HepG2 (cell line): ENCODE measurements at regions not wholly inside any gene's neighbourhood (a gene's known extent, or its start where the extent isn't known, plus 50 kb on each side); places are given as distances from the start of the nearest gene placed in this dataset.

Experiments used
- ATAC-seq: fragments of 200-7000 bp; cut with Tn5 transposase; 3 replicates; pipeline ENCODE4 v1.9.1; 2020; ENCODE audit warnings: mild to moderate bottlenecking, moderate library complexity
- BruUV-seq: library from RNA; stranded (reverse); fragments of 400-500 nt; replicated peaks from 2 replicates; lab custom pipeline; 2021; lab: Mats Ljungman, UMichigan
- CTCF ChIA-PET: fragments of 300-600 bp; formaldehyde crosslinking; extraction: SDS; loops from one replicate; lab custom pipeline; 2021; ENCODE audit warnings: low total read pairs, inconsistent platforms, low intra/inter-chr PET ratio; lab: Yijun Ruan, JAX
- POLR2A ChIA-PET: fragments of 350-600 bp; sonication (Branson Sonifier 250); formaldehyde crosslinking; loops from one replicate; lab custom pipeline; 2020; ENCODE audit warnings: antibody characterized with exemption, inconsistent platforms; lab: Yijun Ruan, JAX
- DNase-seq: peaks from one replicate; pipeline ENCODE4 v3.0.0-alpha.2; 2015; ENCODE audit warnings: low spot score
- FAIRE-seq: peaks from 3 replicates; lab custom pipeline; 2011; peaks lifted over from hg19 to GRCh38; lab: Jason Lieb, UNC
- H2AFZ ChIP-seq: one replicate; pipeline ENCODE4 v1.6.1; 2011; ENCODE audit warnings: low read length, inconsistent platforms
- H3K27ac ChIP-seq: fragments of 300-600 bp; 3 replicates; pipeline ENCODE4 v1.8.0; 2011; ENCODE audit warnings: mixed run types, mild to moderate bottlenecking, mixed read lengths, low read length, inconsistent platforms; ENCODE audit not compliant: insufficient read depth; ENCODE audit errors: extremely low read length
- H3K27me3 ChIP-seq, 2 experiments: fragments of 200-600 bp in 1 of 2; 2 replicates in 1 of 2; 3 replicates in 1 of 2; pipeline versions ENCODE4 v1.6.0 to v1.8.0; 2011; ENCODE audit warnings: low read length in 2 of 2, mild to moderate bottlenecking in 2 of 2, moderate library complexity in 2 of 2, inconsistent platforms in 1 of 2; ENCODE audit not compliant: insufficient read depth in 2 of 2, control insufficient read depth in 1 of 2
- H3K36me3 ChIP-seq, 2 experiments: fragments of 200-600 bp in 1 of 2; replicated peaks in 1 of 2; 2 replicates in 1 of 2; 3 replicates in 1 of 2; pipeline versions ENCODE4 v1.5.1 to v1.8.0; 2011; ENCODE audit warnings: low read length in 2 of 2, inconsistent platforms in 1 of 2; ENCODE audit not compliant: insufficient read depth in 2 of 2, control insufficient read depth in 1 of 2
- H3K4me1 ChIP-seq: 2 replicates; pipeline ENCODE4 v1.5.1; 2012; ENCODE audit warnings: low read length, inconsistent platforms; ENCODE audit not compliant: insufficient read depth
- H3K4me2 ChIP-seq: 2 replicates; pipeline ENCODE4 v1.6.0; 2011; ENCODE audit warnings: low read depth, low read length, inconsistent platforms
- H3K4me3 ChIP-seq, 3 experiments: fragments of 200-600 bp in 1 of 3; sonication (generic), shearing (Covaris generic) in 1 of 3; replicated peaks in 1 of 3; 2 replicates each; pipeline ENCODE4 v1.5.1; 2011 to 2016; ENCODE audit warnings: low read length in 3 of 3, inconsistent platforms in 2 of 3, low read depth in 2 of 3, mild to moderate bottlenecking in 2 of 3, control low read depth in 1 of 3, mixed read lengths in 1 of 3; ENCODE audit not compliant: insufficient read depth in 1 of 3
- H3K79me2 ChIP-seq: one replicate; pipeline ENCODE4 v1.6.1; 2011; ENCODE audit warnings: low read length, inconsistent platforms; ENCODE audit not compliant: insufficient read depth
- H3K9ac ChIP-seq: 2 replicates; pipeline ENCODE4 v1.6.0; 2011; ENCODE audit warnings: mild to moderate bottlenecking, low read depth, low read length, inconsistent platforms; ENCODE audit not compliant: insufficient read depth
- H3K9me3 ChIP-seq: 2 replicates; pipeline ENCODE4 v1.5.1; 2012; ENCODE audit warnings: mild to moderate bottlenecking, low read length
- H4K20me1 ChIP-seq: 2 replicates; pipeline ENCODE4 v1.6.0; 2011; ENCODE audit warnings: inconsistent platforms, mild to moderate bottlenecking, low read length, moderate library complexity; ENCODE audit not compliant: insufficient read depth
- DMAP1 ChIP-seq: IDR thresholded peaks from 2 replicates; pipeline ENCODE4 v1.6.1; 2016
- GATA4 ChIP-seq: sonication (generic); IDR thresholded peaks from 2 replicates; pipeline ENCODE4 v1.6.1; 2016; ENCODE audit warnings: antibody characterized with exemption, low read depth, borderline replicate concordance
- KLF12 ChIP-seq: sonication (generic); formaldehyde crosslinking; IDR thresholded peaks from 2 replicates; pipeline ENCODE4 v1.4.0; 2020; ENCODE audit warnings: missing genetic modification reagents, borderline replicate concordance
- MEIS2 ChIP-seq: sonication (generic); formaldehyde crosslinking; IDR thresholded peaks from 2 replicates; pipeline ENCODE4 v1.9.0; 2021; ENCODE audit warnings: mild to moderate bottlenecking, missing genetic modification reagents
- TBP ChIP-seq: sonication (generic); formaldehyde crosslinking; IDR thresholded peaks from 2 replicates; pipeline ENCODE4 v1.5.0; 2020; ENCODE audit warnings: missing genetic modification reagents
- TOE1 ChIP-seq: sonication (generic); formaldehyde crosslinking; IDR thresholded peaks from 2 replicates; pipeline ENCODE4 v1.4.0; 2020; ENCODE audit warnings: mild to moderate bottlenecking, missing genetic modification reagents
- YEATS4 ChIP-seq: sonication (generic); formaldehyde crosslinking; IDR thresholded peaks from 2 replicates; pipeline ENCODE4 v1.4.0; 2020; ENCODE audit warnings: missing genetic modification reagents, borderline replicate concordance
- ZFP41 ChIP-seq: sonication (generic); formaldehyde crosslinking; IDR thresholded peaks from 2 replicates; pipeline ENCODE4 v1.4.0; 2020; ENCODE audit warnings: mild to moderate bottlenecking, missing genetic modification reagents, borderline replicate concordance
- ZNF230 ChIP-seq: sonication (generic); formaldehyde crosslinking; IDR thresholded peaks from 2 replicates; pipeline ENCODE4 v1.4.0; 2020; ENCODE audit warnings: mild to moderate bottlenecking, missing genetic modification reagents
- ZNF484 ChIP-seq: sonication (generic); formaldehyde crosslinking; IDR thresholded peaks from 2 replicates; pipeline ENCODE4 v1.5.1; 2020; ENCODE audit warnings: mild to moderate bottlenecking, low read depth, missing genetic modification reagents, borderline replicate concordance
- ZNF570 ChIP-seq: sonication (generic); formaldehyde crosslinking; IDR thresholded peaks from 2 replicates; pipeline ENCODE4 v1.4.0; 2020; ENCODE audit warnings: mild to moderate bottlenecking, missing genetic modification reagents, borderline replicate concordance
- ZNF605 ChIP-seq: sonication (generic); formaldehyde crosslinking; IDR thresholded peaks from 2 replicates; pipeline ENCODE4 v1.8.0; 2022; ENCODE audit warnings: mild to moderate bottlenecking, missing genetic modification reagents
- ZNF614 ChIP-seq: IDR thresholded peaks from 2 replicates; pipeline ENCODE4 v1.6.1; 2018; ENCODE audit warnings: missing biosample characterization, missing genetic modification reagents, inconsistent platforms, borderline replicate concordance
- ZNF670 ChIP-seq: sonication (generic); formaldehyde crosslinking; IDR thresholded peaks from 2 replicates; pipeline ENCODE4 v1.8.0; 2022; ENCODE audit warnings: mild to moderate bottlenecking, missing genetic modification reagents, borderline replicate concordance
- WGBS: methylation state at CpG from one replicate; pipeline ENCODE4 v1.1.6; 2017; ENCODE audit warnings: low lambda C conversion rate; 5-methylcytosine and 5-hydroxymethylcytosine counted together
- in situ Hi-C: cut with HindIII; loops from 2 replicates; pipeline ENCODE4 v1.10.0; 2017; ENCODE audit warnings: low pct_unique_long_range_greater_than_20kb; ENCODE audit not compliant: extremely low pct_ligation_motif_present
- intact Hi-C: fragments of 100-400 bp; cut with micrococcal nuclease; formaldehyde crosslinking; loops from one replicate; pipeline ENCODE4 v1.10.0; 2022; ENCODE audit not compliant: unreplicated experiment
- TF ChIP-seq, protein P1 (sequence below): sonication (generic); formaldehyde crosslinking; IDR thresholded peaks from 2 replicates; pipeline ENCODE4 v1.5.0; 2020; ENCODE audit warnings: mild to moderate bottlenecking, missing genetic modification reagents, moderate library complexity

DNA sequence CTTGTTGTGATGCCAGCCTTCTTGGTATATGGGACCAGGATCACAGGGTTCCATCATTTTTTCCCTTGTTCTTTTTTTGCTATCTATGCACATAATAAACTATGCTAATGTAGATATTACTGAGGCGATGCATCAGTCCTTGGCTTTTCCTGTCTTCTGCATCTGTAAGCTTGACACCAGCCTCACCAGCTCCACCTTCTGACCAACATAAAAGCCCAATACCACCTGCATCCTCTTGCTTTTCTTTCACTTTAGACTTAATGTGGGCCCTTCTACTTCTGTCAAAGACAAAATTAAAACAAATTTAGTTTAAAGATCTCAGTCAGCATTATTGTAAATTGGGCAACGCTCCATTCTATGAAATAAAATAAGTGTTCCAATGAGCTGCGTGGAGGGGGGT is 1718.8 kb upstream of the PCDH10 start:
- Histone ChIP-seq H3K79me2 (no peaks in the 10 kb centered on the region), H3K4me2 (no peak overlapping the region), H3K9me3 (peaks cover 7% of the 10 kb centered on the region), H3K27me3 (no peaks in the 10 kb centered on the region), H3K27ac (no peak overlapping the region), H4K20me1 (no peaks in the 10 kb centered on the region), H3K4me3 (no peak overlapping the region), H2AFZ (no peak overlapping the region), H3K36me3 (no peaks in the 10 kb centered on the region), H3K9ac (no peak overlapping the region), H3K4me1 (no peaks in the 10 kb centered on the region)
- POLR2A ChIA-PET, result no interaction called here
- in situ Hi-C loops, result no loop called here
- no peak for ATAC-seq
- no TSS peak for BruUV-seq
- TF ChIP-seq ZNF570 (CRISPR knock-in tag), result no peak
- TF ChIP-seq, protein P1, sequence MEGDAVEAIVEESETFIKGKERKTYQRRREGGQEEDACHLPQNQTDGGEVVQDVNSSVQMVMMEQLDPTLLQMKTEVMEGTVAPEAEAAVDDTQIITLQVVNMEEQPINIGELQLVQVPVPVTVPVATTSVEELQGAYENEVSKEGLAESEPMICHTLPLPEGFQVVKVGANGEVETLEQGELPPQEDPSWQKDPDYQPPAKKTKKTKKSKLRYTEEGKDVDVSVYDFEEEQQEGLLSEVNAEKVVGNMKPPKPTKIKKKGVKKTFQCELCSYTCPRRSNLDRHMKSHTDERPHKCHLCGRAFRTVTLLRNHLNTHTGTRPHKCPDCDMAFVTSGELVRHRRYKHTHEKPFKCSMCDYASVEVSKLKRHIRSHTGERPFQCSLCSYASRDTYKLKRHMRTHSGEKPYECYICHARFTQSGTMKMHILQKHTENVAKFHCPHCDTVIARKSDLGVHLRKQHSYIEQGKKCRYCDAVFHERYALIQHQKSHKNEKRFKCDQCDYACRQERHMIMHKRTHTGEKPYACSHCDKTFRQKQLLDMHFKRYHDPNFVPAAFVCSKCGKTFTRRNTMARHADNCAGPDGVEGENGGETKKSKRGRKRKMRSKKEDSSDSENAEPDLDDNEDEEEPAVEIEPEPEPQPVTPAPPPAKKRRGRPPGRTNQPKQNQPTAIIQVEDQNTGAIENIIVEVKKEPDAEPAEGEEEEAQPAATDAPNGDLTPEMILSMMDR (CRISPR knock-in tag), result peak; percentile 16; the same call in 1 of the 2 replicates
- WGBS, result 12% methylated on average over 3 of the region's 3 CpGs
- CTCF ChIA-PET, result no interaction called here
- no peak for DNase-seq
- FAIRE-seq, result no peak
- intact Hi-C loops, result no loop called here

DNA sequence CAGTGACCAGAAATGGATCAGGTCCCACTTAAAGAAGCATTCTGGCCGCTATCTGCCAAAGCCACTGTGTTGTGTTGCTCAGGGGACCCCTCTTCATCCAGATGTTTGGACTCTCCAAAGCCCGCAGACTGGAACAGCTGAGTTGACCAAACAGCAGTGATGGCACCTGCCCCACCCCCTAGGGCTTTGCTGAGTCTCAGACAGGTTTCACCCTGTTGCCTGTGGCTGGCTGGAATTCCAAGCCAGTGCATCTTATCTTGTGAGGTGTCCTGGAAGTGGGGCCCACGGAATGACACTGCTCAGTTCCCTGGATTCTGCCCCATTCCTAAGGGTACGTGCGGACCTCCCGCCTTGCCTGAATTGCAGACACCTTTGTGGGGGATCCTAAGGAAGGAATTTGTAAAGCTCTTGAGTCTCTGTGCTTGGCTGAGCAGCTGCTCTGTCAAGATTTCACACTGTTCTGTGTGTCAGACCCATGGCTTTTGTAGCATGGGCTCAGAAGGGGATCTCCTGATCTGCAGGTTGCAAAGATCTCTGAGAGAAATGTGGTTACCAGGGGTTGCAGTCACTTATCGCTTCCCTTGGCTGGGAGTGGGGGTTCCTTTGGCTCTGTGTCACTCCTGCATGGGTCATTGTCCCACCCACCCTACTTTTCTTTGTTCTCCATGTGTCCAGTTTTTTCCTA is 1707.9 kb upstream of the PCDH10 start:
- H3K9me3 ChIP-seq, result peaks cover 29% of the 10 kb centered on the region
- no peaks in the 10 kb centered on the region for H3K27me3 ChIP-seq
- H3K4me3 ChIP-seq, result no peak overlapping the region
- no peak overlapping the region for H3K4me2 ChIP-seq
- ChIA-PET CTCF (no interaction called here), POLR2A (no interaction called here)
- in situ Hi-C loops (no loop called here), intact Hi-C loops (no loop called here)
- H4K20me1 ChIP-seq, result no peaks in the 10 kb centered on the region
- H2AFZ ChIP-seq, result no peak overlapping the region
- no peak overlapping the region for H3K27ac ChIP-seq
- FAIRE-seq, result no peak
- no peak for DNase-seq
- no peaks in the 10 kb centered on the region for H3K4me1 ChIP-seq
- ATAC-seq, result no peak
- no peak overlapping the region for H3K9ac ChIP-seq
- WGBS, result 0% methylated on average over 1 of the region's 7 CpGs
- no peaks in the 10 kb centered on the region for H3K36me3 ChIP-seq
- no TSS peak for BruUV-seq
- no peaks in the 10 kb centered on the region for H3K79me2 ChIP-seq
- TF ChIP-seq MEIS2 (CRISPR knock-in tag), result no peak
- no peak for TF ChIP-seq DMAP1 (CRISPR knock-in tag)
- no peak for TF ChIP-seq GATA4
- no peak for TF ChIP-seq YEATS4
- TF ChIP-seq ZNF670 (CRISPR knock-in tag), result no peak
- no peak for TF ChIP-seq KLF12 (CRISPR knock-in tag)
- TF ChIP-seq ZNF484, result no peak
- TF ChIP-seq TOE1, result no peak
- no peak for TF ChIP-seq ZNF605 (CRISPR knock-in tag)
- TF ChIP-seq ZNF230 (CRISPR knock-in tag), result no peak
- TF ChIP-seq TBP (CRISPR knock-in tag), result no peak
- no peak for TF ChIP-seq ZFP41 (CRISPR knock-in tag)
- TF ChIP-seq ZNF614 (CRISPR knock-in tag), result no peak
